Embryonic facial prominence (tissue), 1 donor: ENCODE measurements at regions not wholly inside any gene's neighbourhood (a gene's known extent, or its start where the extent isn't known, plus 50 kb on each side); places are given as distances from the start of the nearest gene placed in this dataset.

ENCODE experiments used
- DNase-seq: peaks from one replicate; pipeline ENCODE4 v3.0.0-alpha.2; 2016; ENCODE audit errors: extremely low spot score

GRCh38 chr13:46994492-46994891 lies 97.6 kb upstream of the HTR2A start:
- DNase-seq = no peak

DNA sequence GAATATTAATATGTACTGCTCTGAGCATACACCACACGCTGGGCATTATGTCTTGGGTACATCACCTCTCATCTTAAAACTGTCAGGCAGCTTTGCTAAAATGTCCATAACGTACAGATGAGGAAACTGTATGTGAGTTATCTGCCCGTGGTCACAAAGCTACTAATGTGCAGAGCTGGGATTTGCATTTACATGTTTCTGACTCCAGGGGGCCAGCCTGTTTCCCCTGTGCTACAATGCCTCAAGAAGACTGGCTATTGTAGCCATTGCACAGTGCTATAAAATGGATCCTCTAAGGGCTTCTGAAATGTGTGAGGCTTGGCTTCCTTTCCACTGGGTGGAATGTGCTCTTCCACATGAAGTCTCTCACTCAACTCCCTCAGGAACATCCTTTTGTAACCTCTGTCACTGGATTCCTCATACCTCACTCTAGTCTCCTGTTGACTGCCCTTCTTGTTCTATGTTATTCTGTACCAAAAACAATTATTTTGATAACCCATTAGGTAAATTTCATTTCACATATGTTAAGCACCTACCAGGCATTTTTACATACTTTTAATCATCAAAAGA lies 95.6 kb upstream of the HTR2A start:
- DNase-seq = no peak

- DNase-seq = no peak
Measured at GRCh38 chr13:46983881-46984280, 87.0 kb upstream of the HTR2A start.

GRCh38 chr13:46982856-46983582 lies 86.2 kb upstream of the HTR2A start:
- no peak for DNase-seq

DNA sequence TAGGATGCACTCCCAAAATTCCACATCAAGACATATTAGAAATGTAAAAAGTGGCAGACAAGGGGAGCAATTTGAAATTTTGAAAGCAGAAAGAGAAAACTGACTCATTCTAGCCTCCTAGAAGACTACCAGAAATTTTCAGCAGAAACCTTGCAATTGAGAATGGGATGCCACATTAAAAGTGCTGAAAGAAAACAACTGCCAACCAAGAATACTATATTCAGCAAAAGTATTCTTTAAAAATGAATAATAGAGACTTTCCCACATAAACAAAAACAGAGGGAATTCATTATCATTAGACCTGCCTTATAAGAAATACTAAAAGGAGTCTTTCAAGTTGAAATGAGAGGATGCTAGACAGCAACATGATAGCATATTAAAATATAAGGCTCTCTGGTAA lies 78.3 kb upstream of the HTR2A start:
- DNase-seq = no peak

GRCh38 chr13:46968450-46968849 lies 71.6 kb upstream of the HTR2A start:
- DNase-seq = no peak

DNA sequence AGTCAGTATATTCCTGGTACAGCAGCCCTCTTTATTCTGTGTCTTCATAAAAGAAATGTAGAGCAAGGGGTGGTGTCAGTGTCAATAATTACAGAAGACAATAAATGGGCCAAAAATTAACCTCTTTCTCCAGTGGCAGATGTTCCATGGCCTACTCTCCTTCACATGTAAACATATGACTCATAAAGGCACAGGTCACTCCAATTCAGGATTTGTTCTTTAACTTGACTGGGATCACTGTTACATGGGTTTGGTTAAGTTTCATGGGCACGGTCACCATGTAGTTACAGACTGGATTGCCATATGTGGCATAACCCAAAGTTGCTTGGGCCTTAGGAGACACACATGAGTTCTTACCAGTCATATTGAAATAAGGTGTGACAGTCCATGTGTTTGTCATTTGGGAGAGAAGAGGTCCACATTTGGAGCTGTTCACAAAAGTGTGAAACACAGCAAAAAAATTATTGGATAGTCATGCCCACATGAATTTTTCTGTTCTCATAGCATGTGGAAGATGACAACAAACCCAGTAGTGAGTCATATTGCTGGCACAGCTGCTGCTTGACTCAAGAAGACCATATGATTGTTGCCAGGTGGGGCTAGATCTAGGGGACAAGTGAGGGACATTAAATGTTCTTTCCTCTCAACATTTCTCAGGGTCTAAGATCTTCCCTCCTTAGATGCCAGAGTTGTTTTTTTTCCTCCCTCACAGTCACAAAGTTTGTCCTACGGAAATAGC lies 68.1 kb upstream of the HTR2A start:
- no peak for DNase-seq

- DNase-seq = no peak
Measured at GRCh38 chr13:46963904-46964303, 67.1 kb upstream of the HTR2A start.

DNA sequence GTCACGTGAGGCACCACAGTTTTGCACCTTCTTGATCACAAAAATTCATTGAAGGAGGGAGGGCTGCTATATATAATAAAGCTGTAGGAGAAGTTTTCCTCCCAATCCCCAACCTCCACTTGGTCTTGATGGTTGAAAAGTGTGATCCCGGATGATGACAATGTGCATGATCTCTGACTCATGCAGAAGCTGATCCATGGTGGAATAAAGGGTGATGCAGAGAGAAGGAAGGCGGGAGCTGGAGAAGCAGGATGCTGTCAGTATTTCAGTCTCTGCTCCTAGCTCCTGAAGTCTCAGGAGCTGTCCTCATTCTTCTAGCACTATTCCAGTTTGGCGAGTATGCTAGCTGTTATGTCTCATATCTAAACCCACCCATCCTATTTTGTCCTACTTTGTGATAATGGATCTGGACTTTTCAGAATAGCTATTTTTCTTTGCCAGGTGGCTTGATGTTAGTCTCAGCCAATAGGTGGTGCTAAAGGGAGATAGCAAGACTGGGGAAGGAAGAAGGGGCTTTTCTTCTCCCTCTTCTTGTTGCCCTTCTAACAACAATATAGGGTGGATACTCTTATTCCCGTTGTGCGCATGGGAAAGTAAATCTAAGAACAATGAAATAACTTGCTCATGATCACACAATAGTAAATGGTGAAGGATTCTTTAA lies 65.6 kb upstream of the HTR2A start:
- no peak for DNase-seq

DNA sequence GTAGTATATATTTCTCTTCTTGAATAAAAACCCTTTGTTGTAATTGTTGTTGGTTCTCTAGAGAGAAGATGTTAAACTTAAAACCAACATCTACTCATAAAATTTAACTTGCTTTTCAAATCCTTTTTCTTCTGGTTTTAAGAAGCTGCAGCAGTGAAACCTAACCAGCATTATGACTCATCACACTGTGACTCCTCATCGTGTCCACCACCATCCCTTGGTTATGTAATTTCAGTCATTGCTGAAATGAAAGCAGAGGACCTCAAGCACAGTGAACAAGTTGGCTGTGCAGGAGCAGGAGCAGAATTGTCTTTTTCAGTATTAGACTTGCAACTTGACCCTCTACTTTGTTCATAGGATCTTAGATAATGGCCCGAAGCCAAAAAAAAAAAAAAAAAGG lies 64.9 kb upstream of the HTR2A start:
- DNase-seq = no peak

DNA sequence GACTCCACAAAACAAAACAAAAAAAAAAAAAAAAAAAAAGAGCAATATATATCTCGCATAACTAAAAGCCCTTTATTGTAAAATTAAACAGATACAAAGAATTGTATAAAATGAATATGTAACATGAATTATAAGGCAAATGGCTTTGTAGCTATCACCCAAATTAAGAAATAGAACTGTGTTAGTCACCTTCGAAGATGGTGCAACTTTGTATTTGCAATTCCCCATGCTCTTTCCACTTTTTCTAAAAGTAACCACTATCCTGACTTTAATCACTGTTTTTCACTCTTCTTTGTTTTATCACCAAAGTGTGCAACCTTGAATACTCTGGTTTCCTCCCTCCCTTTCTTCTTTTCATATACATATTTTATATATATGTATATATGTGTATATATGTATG lies 57.1 kb upstream of the HTR2A start:
- no peak for DNase-seq

- no peak for DNase-seq
Measured at GRCh38 chr13:46953331-46953730, 56.5 kb upstream of the HTR2A start.

DNA sequence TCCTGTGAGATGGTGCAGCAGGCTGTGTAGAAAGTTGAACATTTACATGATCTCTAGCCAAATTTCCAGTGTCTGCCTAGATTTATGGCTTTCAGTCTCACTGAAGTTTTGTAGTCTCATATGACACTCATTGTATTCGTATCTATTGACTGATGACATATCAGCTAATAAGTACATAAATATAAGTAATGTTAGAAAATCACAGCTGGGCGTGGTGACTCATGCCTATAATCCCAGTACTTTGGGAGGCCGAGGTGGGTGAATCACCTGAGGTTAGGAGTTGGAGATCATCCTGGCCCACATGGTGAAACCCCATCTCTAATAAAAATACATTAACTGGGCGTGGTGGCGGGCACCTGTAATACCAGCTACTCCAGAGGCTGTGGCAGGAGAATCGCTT lies 54.7 kb upstream of the HTR2A start:
- no peak for DNase-seq

GRCh38 chr13:46949211-46949610 lies 52.4 kb upstream of the HTR2A start:
- DNase-seq = no peak

DNA sequence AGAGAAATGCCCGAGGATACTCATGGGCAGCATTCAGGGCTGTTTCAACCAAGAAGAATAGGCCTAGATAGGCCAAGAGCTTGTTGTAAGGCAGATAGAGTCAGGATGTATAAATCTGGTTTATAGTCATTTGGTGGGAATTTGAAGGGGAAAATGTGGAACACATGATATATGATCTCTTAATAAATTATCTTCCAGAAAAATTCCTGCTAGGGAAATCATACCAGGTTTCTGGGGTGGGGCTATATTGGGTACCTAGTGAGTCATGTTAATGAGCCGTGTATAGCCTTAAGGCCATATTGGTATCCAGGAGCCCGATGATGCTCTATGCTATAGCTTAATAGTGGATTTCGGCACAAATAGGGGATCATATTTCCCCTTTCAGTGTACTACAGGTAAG lies 51.5 kb upstream of the HTR2A start:
- DNase-seq = no peak

- DNase-seq = no peak
Measured at GRCh38 chr13:46947425-46948191, 50.8 kb upstream of the HTR2A start.
